ENCODE measurements at regions not wholly inside any gene's neighbourhood (a gene's known extent, or its start where the extent isn't known, plus 50 kb on each side); places are given as distances from the start of the nearest gene placed in this dataset.

DNA sequence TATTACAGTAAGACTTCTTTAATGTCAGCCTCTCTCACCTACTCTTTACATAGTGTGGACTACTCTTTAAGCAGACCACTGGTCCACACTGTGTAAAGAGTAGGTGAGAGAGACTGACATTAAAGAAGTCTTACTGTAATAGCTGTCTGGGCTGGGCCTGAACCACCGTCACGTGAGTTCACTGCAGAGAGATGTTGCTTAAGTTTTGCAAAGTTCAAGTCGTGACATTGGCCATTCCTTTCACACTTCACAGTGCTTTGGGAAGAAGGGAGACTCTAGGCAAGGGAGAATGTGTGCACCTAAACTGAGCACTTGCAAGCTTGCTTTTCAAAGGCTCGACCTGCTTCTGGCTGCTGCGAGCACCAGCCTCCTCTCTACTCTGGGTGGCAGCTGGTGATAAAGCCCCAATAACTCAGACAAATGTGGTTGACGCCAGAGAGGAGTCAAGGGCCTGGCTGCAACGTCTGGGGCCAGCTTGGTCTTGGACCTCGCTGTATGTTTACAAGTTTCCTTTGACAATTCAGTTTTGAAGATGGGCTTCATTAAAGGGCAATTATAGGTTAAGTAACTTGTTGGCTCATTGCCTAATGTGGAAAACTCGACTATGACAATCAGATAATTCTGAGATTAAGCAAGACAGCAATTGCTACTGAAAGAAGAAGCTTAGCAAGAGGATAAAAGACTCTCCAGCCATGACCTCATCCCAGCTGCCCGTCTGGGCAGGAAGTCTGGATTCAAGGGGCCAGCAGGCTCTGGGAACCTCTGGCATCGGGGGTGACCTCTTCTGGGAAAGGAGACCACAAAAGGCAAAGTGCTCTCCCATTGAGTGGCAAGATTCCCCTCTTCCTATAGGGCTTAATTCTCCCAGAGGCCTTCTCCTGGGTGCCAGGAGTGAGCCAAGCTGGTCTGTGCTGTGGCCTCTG, 242.1 kb upstream of the TLE3 start:
- no peaks in the 10 kb centered on the region for H3K27me3 ChIP-seq
- ATAC-seq (no peak), DNase-seq (peak in 1 of 3 donors; percentile 16)
- no peak overlapping the region for H3K4me3 ChIP-seq
- TF ChIP-seq, protein P1, sequence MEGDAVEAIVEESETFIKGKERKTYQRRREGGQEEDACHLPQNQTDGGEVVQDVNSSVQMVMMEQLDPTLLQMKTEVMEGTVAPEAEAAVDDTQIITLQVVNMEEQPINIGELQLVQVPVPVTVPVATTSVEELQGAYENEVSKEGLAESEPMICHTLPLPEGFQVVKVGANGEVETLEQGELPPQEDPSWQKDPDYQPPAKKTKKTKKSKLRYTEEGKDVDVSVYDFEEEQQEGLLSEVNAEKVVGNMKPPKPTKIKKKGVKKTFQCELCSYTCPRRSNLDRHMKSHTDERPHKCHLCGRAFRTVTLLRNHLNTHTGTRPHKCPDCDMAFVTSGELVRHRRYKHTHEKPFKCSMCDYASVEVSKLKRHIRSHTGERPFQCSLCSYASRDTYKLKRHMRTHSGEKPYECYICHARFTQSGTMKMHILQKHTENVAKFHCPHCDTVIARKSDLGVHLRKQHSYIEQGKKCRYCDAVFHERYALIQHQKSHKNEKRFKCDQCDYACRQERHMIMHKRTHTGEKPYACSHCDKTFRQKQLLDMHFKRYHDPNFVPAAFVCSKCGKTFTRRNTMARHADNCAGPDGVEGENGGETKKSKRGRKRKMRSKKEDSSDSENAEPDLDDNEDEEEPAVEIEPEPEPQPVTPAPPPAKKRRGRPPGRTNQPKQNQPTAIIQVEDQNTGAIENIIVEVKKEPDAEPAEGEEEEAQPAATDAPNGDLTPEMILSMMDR (IDR thresholded peaks at IDR 0.05) = no peak
- no peak for TF ChIP-seq POLR2A (IDR thresholded peaks at IDR 0.05)
- H3K36me3 ChIP-seq = no peaks in the 10 kb centered on the region
- WGBS (ENCODE audit: insufficient coverage, low coverage, low lambda C conversion rate, missing lambda C conversion rate) = 69% methylated on average over 9 of the region's 11 CpGs
- peaks cover 0 to 8% (median 1%) of the 10 kb centered on the region in 4 donors for H3K4me1 ChIP-seq
- peaks cover 0 to under 1% (median 0%) of the 10 kb centered on the region in 4 donors for H3K9me3 ChIP-seq
- intact Hi-C loops (cut with DNase I) = no loop called here
- H3K27ac ChIP-seq = no peak overlapping the region

DNA sequence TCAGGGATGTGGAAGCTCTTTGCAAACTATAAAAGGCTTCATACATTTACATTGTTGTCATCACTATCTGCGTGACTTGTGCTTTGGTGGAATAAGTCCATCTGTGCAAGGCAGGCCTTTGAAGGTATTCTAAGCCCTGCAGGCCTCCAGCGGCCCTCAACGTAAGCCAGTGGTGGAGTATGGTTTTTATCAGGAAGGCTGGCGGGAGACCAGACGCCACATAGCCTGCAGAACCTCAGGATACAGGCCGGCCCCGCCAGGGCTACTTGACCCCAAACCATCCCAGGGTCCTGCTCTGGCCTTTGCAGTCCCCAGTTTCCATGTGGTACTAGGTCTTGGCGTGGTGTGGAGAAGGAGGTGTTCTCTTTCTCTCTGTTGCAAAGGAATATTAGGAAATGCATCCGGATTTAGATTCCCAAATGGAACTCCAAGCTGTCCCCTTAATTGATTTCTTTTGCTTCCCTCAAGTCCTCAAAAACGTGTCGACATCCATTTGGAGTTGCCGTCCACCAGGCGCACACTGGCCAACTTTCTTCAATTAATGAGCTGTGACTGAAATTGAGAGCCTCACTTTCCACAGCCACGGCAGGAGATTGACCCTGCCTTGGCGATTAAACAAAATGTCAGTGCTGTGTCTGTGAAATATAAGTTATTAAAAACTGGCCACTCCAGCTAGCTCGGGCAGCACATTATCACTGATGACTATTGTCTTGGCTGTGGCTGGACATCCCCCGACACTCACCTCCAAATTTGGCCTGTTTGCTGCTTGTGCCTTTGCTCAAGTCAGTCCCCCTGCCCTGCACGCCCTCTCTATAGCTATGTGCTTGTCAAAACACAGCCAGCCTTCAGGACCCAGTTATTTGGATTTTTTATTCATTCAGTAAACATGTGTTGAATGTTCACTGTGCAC, 239.8 kb upstream of the TLE3 start:
- H3K4me3 ChIP-seq = no peak overlapping the region
- no peak overlapping the region for H3K27ac ChIP-seq
- no peak for DNase-seq
- intact Hi-C loops (cut with DNase I) = no loop called here
- WGBS (ENCODE audit: insufficient coverage, low coverage, low lambda C conversion rate, missing lambda C conversion rate) = 69% methylated on average over 13 of the region's 18 CpGs
- H3K36me3 ChIP-seq = no peaks in the 10 kb centered on the region
- ATAC-seq = no peak
- peaks cover 0 to 8% (median 3%) of the 10 kb centered on the region in 4 donors for H3K9me3 ChIP-seq
- TF ChIP-seq POLR2A (IDR thresholded peaks at IDR 0.05) = no peak
- TF ChIP-seq, protein P1 (IDR thresholded peaks at IDR 0.05) = no peak
- no peaks in the 10 kb centered on the region for H3K27me3 ChIP-seq
- no peaks in the 10 kb centered on the region for H3K4me1 ChIP-seq

DNA sequence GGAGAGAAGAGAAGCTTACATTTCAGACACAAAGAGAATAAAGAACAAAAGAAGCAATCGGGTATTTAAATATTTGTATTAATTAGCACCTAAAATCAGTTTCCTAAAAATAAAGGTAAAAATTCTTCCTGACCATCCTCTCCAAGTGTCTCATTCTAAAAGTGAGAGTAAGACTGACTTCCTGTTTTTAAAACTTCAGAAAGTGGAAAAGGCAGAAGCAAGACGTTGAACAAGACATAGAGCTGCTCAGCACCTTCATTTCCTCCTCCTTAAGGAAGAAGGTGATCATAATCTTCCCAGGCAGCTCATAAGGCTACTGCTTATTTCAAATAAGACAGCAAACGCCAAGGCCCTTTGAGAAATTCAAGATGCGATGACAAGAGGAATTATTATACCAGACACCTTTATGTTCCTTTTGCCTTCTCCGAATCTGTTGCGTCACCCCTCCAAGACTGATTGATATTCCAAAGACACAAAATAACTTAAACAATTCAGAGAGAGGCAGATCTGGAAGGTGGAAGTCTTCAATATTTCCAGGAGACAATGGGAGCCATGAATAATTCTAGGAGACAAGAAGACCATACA, 238.8 kb upstream of the TLE3 start:
- 72% methylated on average over 6 of the region's 6 CpGs for whole genome bisulfite sequencing (ENCODE audit: insufficient coverage, low coverage, low lambda C conversion rate, missing lambda C conversion rate)
- no peaks in the 10 kb centered on the region for H3K27me3 ChIP-seq
- no peaks in the 10 kb centered on the region for H3K4me1 ChIP-seq
- no peak for TF ChIP-seq POLR2A (IDR thresholded peaks at IDR 0.05)
- TF ChIP-seq, protein P1 (IDR thresholded peaks at IDR 0.05) = no peak
- intact Hi-C loops (cut with DNase I) = no loop called here
- DNase-seq (no peak), ATAC-seq (no peak)
- H3K9me3 ChIP-seq = peaks cover 0 to 8% (median 3%) of the 10 kb centered on the region in 4 donors
- H3K27ac ChIP-seq = no peak overlapping the region
- no peaks in the 10 kb centered on the region for H3K36me3 ChIP-seq
- H3K4me3 ChIP-seq = no peak overlapping the region

DNA sequence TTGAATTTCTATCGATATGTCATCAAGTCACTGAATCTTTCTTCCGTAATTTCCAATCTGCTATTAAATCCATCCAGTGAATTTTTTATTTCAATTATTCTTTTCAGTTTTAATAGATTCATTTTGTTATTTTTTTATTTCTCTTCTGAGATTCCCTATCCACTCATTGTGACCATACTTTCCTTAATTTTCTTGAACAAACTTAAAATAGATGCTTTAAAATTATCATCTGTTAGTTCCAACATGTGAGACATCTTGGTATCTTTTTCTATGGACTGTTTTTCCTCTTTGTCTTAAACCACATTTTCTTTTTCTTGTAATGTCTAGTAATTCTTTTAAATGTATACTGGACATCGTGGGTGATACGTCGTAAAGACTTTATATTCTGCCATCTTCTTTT, 236.6 kb upstream of the TLE3 start:
- intact Hi-C loops (cut with DNase I) = no loop called here
- 81% methylated on average over 5 of the region's 5 CpGs for WGBS (ENCODE audit: insufficient coverage, low coverage, low lambda C conversion rate, missing lambda C conversion rate)
- TF ChIP-seq, protein P1 (IDR thresholded peaks at IDR 0.05) = no peak
- no peak for TF ChIP-seq POLR2A (IDR thresholded peaks at IDR 0.05)

More for the DNA sequence above, 236.6 kb upstream of the TLE3 start:
- Histone ChIP-seq H3K27me3 (no peaks in the 10 kb centered on the region), H3K4me3 (no peak overlapping the region), H3K9me3 (peaks cover 0 to 8% (median 3%) of the 10 kb centered on the region in 4 donors), H3K27ac (no peak overlapping the region), H3K4me1 (no peaks in the 10 kb centered on the region), H3K36me3 (no peaks in the 10 kb centered on the region)
- ATAC-seq (no peak), DNase-seq (no peak)
